Retinal pigment epithelial cell (primary cell): ENCODE measurements at regions not wholly inside any gene's neighbourhood (a gene's known extent, or its start where the extent isn't known, plus 50 kb on each side); places are given as distances from the start of the nearest gene placed in this dataset.
"Not testable (repeated sequence)": the region's sequence is repeated elsewhere in the genome, so short reads cannot be mapped to it uniquely, and the experiment has no call there.

Experiments
- DNase-seq: peaks from one replicate; pipeline ENCODE4 v3.0.0-alpha.2; 2010; ENCODE audit warnings: low read depth
- H3K4me3 ChIP-seq: 2 replicates; pipeline ENCODE4 v1.5.1; 2011; ENCODE audit warnings: mild to moderate bottlenecking, low read length, control low read depth, moderate library complexity
- CTCF ChIP-seq: conservative IDR thresholded peaks from 2 replicates; pipeline ENCODE4 v1.5.1; 2011; ENCODE audit warnings: low read depth, low read length, control low read depth, inconsistent platforms

- TF ChIP-seq CTCF = no peak
- DNase-seq = no peak
- no peak overlapping the region for H3K4me3 ChIP-seq
These were observed 168.6 kb downstream of the REEP3 start for GRCh38 chr10:63689768-63690167.

GRCh38 chr10:63692220-63692896, 171.2 kb downstream of the REEP3 start:
- no peak for TF ChIP-seq CTCF
- H3K4me3 ChIP-seq = no peak overlapping the region
- no peak for DNase-seq

GRCh38 chr10:63693021-63693420, 171.8 kb downstream of the REEP3 start:
- H3K4me3 ChIP-seq, DNase-seq: not testable (repeated sequence)

- no peak for TF ChIP-seq CTCF
- DNase-seq = no peak
- H3K4me3 ChIP-seq = no peak overlapping the region
These were observed 175.0 kb downstream of the REEP3 start for GRCh38 chr10:63696205-63696604.

- no peak for DNase-seq
- H3K4me3 ChIP-seq = no peak overlapping the region
- TF ChIP-seq CTCF = no peak
These were observed 177.0 kb downstream of the REEP3 start for GRCh38 chr10:63697956-63698786.

- no peak for DNase-seq
- H3K4me3 ChIP-seq = no peak overlapping the region
- no peak for TF ChIP-seq CTCF
These were observed 177.6 kb downstream of the REEP3 start for GRCh38 chr10:63698787-63699150.

GRCh38 chr10:63699785-63700613, 178.8 kb downstream of the REEP3 start:
- peak; percentile 77 for DNase-seq
- TF ChIP-seq CTCF = no peak
- no peak overlapping the region for H3K4me3 ChIP-seq
